Stimulated activated CD8-positive, alpha-beta memory T cell treated with anti-CD3 and anti-CD28 coated beads, Interleukin-15, amount 100 ng/mL, for 24 hours (primary cell): ENCODE measurements at regions not wholly inside any gene's neighbourhood (a gene's known extent, or its start where the extent isn't known, plus 50 kb on each side); places are given as distances from the start of the nearest gene placed in this dataset.

Experiments used
- DNase-seq: peaks from one replicate; pipeline ENCODE4 v3.0.0-alpha.2; 2020; ENCODE audit warnings: low read depth

- no peak for DNase-seq
Observed at GRCh38 chr5:117065161-117065560, 490.5 kb upstream of the SEMA6A start.

- DNase-seq: no peak
Observed at GRCh38 chr5:117060099-117060498, 485.5 kb upstream of the SEMA6A start.

GRCh38 chr5:117058740-117059139 is 484.1 kb upstream of the SEMA6A start:
- no peak for DNase-seq

DNA sequence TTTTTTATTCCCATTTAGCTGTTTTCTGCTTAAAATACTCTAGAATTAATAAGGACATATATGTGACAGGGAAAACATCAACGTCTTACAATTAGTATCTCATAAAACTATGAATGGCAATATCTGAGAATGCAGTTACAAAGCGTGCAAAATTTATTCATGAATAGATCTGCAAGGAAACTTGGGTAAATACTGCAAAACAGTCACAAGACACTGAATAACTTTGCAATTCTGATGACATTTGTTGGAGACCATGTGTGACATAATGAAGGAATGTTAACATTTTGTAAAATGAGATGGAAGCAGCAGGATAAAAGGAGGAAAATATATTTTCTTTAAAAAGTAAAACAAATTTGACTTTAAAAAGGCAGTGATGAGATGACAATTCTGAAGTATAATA is 480.9 kb upstream of the SEMA6A start:
- DNase-seq: no peak

DNA sequence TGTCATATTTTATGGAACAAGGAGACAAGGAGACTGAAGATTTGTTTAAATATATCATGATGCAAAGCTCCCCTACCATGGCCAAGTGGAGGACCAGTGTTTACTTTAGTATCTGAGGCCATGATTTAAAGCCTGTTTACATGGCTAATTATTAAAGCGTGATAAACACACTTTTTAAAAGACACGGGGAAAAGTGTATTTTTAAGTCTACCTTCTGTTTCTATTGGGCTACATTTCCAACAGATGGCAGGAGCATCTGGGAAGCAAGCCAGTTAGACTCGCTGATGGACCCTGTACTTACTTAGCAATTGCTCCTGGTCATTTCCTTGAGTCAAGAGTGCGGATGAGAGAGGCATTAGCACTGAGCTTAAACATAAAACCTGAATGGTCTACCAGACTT is 480.3 kb upstream of the SEMA6A start:
- DNase-seq: no peak

DNA sequence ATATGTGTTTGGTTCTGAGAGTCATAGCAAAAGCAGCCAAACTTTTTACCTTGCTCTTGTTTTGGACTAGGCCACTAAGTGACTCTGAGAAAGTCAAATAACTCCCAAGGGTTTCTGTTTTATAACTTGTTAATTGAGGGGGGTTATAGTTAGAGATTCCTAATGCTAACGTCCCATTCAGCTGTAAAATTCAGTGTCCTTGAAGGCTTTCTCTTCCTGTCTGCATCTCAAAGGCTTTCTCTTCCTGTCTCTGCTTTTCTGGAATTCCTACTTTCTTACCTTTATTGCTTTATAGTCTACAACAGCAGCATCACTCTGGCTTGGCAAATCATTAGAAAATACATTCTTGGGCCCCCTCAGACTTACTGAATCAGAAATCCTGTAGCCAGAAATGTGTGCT is 479.5 kb upstream of the SEMA6A start:
- no peak for DNase-seq

DNA sequence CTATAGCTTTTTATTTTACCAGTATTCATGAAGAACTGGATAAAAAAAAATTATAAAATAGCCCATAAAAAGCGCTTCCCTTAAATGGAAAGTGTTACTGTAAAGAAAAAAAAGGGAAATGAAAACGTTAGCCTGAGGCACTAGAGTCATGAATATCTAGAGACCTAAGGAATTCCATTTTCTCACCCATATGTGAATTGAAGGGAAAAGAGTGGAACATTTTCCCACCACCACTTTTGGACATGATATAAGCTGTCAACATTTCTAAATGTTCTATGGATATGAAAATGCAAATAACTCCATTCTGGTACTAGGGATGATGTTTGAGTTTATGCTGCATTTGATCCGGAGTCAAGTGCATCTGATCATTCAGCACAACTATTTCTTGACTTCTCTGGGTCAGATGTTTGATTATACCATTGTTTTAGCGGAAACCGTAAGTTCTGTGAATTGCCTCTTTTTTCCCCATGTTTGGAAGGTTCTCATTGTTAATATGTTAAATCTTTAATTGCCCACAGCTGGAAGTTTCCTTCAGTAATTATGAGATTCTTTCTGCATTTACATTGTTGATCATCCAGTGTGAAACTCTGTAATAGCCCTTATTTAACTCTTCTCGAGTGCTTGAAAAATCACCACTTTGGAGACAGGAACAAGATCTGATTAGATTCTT is 467.4 kb upstream of the SEMA6A start:
- no peak for DNase-seq

DNA sequence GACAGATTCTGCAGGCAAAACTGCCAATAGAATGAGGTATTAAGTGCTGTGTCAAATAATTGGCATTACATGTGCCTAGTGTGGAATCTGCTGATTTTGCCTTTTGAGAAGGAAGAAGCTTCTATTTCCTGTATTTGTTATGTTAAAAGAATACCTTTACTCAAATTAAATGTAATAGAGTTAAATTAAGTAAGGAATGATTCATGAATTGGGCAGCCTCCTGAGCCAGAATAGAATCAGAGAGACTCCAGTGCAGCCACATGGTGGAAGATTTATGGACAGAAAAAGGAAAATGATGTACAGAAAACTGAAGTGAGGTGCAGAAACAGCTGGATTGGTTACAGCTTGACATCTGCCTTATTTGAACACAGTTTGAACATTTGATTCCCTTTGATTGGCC is 464.4 kb upstream of the SEMA6A start:
- no peak for DNase-seq

GRCh38 chr5:117027384-117027783 is 452.8 kb upstream of the SEMA6A start:
- no peak for DNase-seq

GRCh38 chr5:117020999-117021398 is 446.4 kb upstream of the SEMA6A start:
- no peak for DNase-seq

GRCh38 chr5:117013280-117013877 is 438.8 kb upstream of the SEMA6A start:
- DNase-seq: no peak

- DNase-seq: no peak
Observed at GRCh38 chr5:117010574-117010973, 436.0 kb upstream of the SEMA6A start.

DNA sequence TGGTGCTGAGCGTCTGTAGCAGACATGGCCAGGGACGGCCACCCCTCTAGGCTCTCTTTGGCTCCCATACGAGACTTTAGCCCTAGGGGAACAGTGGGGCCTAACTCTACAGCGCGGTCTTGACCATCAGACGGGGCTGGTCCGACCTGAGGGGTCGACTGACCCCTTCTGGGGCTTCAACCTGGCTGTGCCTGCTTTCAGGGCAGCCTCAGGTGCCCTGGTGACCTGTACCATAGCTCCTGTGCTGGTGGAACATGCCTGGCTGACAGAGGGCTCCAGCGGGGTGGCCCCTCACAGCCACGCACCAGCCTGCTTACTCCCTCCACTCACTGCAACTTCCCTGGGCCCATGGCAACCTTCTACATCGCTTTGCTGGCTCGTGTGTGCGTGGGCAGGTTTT is 423.4 kb upstream of the SEMA6A start:
- no peak for DNase-seq

DNA sequence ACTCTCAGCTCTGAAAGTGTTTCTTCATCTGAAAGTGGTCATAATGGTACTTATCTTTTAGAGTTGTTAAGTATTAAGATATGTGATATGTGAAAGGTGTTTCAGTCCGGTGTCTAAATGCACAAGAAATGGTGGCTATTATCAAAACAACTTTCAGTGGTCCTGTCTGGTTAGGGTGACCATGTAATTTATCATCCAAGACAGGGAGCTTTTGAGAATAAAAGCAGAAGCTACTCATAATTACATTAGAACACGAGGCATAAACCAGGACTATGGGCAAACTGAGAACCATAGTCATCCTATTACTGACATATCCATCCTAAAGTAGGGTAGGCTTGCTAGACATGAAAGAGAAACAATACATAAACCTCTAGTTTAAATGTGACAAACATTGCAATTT is 418.1 kb upstream of the SEMA6A start:
- no peak for DNase-seq

- no peak for DNase-seq
Observed at GRCh38 chr5:116989995-116990394, 415.4 kb upstream of the SEMA6A start.

- DNase-seq: no peak
Observed at GRCh38 chr5:116982035-116982434, 407.4 kb upstream of the SEMA6A start.

DNA sequence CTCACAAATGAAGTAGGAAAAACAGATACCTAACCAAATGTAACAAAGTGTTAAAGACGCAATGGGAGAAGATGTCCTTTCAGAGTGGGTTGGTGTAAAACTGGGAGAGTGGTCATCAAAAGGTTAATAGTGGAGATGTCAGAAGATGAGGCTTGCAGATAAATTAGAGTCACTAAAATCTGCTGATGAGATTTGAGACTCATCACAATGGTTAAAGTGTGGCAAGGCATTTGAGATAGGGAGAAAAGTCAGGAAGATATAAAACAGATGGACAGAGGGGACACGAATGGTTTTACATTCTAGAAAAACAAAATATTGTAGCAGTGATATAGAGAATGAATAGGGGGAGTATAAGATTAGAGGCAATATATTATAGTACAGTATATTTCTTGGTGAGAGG is 406.0 kb upstream of the SEMA6A start:
- no peak for DNase-seq

DNA sequence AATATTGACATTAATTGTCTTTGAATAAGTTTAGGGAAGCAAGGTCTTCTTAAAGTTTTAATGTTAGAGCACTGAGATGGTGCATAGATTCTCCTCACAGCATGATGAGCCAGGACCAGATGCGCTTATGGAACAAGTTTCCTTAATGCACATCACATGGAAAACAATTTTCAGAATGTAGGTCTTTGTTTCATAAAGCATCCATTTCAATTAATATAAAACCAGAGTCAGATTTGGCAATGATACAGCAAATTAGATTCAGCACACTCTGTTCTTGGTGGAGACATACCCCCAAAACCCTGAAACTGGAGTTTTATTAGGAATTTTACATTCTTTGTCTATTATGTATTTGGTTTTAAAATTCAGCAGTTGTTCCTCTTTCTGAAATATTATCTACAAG is 402.1 kb upstream of the SEMA6A start:
- DNase-seq: no peak

DNA sequence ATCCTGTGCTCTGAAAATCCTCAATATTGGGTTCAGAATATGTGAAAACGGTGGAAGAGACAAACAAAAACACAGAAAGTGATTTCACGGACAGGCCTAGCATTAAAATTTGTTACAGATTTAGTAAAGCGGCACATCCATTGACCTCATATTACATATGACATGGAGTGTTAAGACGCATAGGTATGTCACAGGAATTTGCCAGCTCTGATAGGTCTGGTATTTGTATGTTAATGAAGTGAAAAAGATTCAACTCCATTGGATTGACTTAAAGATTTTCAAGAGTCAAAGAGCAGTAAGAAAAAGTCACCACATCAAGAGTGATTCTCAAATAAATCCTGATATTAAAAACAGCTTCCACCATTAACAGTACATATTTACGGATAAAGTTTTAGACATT is 396.5 kb upstream of the SEMA6A start:
- no peak for DNase-seq

GRCh38 chr5:116970318-116970717 is 395.7 kb upstream of the SEMA6A start:
- no peak for DNase-seq

GRCh38 chr5:116964438-116964837 is 389.8 kb upstream of the SEMA6A start:
- DNase-seq: no peak

DNA sequence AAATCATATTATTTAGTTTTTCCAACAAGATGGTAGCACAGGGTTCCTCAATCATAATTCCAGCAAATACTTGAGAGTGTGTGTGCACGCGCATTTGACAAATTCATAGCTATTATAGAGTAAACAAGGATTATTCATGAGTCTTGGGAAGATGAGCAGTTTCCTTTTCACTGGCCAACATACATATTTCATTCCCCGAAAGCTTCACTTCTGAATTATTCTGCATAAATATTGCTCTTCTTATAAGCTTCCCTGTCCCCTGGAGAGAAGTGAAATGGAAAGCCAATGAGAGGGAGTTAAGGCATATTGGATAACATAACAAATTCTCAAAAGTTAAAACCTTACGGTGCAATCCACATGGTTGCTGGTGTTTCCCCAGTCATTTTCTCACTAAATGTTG is 386.4 kb upstream of the SEMA6A start:
- no peak for DNase-seq

DNA sequence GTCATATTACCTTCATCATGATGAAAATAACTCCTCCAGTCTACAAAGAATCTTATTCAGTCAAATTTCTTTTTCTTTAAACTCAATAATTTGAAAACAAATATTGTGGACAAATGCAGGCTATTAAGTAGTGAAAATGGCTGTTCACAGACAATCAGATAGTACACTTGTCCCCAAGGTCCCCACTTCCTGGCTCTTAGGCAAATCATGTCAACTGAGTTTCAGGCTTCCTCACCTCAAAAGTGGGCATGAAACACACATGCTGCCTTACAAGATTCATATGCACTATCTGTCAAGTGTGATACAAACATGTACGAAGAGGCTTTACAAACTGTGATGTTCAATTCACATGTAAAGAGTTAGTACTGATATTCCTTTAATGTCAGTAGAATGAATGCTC is 385.2 kb upstream of the SEMA6A start:
- no peak for DNase-seq

DNA sequence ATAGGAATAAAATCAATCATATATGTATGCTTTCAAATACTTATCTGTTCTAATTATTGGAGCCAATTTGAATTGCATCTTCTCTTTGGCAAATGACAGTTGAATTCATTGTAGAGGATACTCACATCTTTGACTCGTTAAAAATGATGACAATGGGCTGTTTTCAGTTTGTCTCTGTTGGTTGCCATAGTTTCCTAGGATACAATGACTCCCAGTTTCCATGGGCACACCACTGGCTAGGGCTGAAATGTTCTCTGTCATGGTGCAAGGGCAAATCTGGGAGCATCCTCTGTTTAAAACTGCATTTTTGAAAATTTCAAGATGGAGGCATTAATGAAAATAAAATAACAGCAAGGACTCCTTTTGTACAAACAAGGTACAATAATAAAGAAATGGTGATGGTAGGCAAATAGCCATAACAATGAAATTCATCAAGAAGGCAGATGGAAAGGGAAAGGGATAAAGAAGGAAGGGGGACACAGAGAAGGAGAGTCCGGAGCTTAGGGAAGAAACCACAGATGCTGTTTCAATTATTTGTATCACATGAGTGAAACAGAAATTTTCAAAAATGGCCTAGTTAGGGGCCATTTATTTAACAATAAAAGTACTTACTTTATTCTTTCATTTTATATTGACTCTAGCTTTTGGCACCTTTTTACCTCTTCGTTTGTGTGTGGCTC is 378.8 kb upstream of the SEMA6A start:
- no peak for DNase-seq
